Mesothelial cell of epicardium (in vitro differentiated cells): ENCODE measurements at regions not wholly inside any gene's neighbourhood (a gene's known extent, or its start where the extent isn't known, plus 50 kb on each side); places are given as distances from the start of the nearest gene placed in this dataset.

ENCODE experiments used
- DNase-seq, 2 experiments: peaks; one replicate each; pipeline ENCODE4 v3.0.0; 2021; ENCODE audit warnings: low spot score in 2 of 2; ENCODE audit not compliant: unreplicated experiment in 2 of 2
- H3K27ac Mint-ChIP-seq: 2 replicates; pipeline ENCODE4 v1.8.0; 2021; ENCODE audit warnings: mixed read lengths
- H3K27me3 Mint-ChIP-seq: 2 replicates; pipeline ENCODE4 v1.8.0; 2021; ENCODE audit warnings: low read depth, mixed read lengths
- H3K36me3 Mint-ChIP-seq: 2 replicates; pipeline ENCODE4 v1.8.0; 2021; ENCODE audit warnings: mixed read lengths
- H3K4me1 Mint-ChIP-seq: 2 replicates; pipeline ENCODE4 v1.8.0; 2021; ENCODE audit warnings: mixed read lengths
- H3K4me3 Mint-ChIP-seq: 2 replicates; pipeline ENCODE4 v1.8.0; 2021; ENCODE audit warnings: mild to moderate bottlenecking, moderate library complexity, mixed read lengths
- H3K9me3 Mint-ChIP-seq: 2 replicates; pipeline ENCODE4 v1.8.0; 2021; ENCODE audit warnings: mixed read lengths
- CTCF ChIP-seq: fragments of 200-600 bp; sonication (generic); IDR thresholded peaks from one replicate; pipeline ENCODE4 v1.5.0; 2021; ENCODE audit warnings: antibody characterized with exemption; ENCODE audit not compliant: unreplicated experiment

- H3K4me3 Mint-ChIP-seq = no peak overlapping the region
- H3K27me3 Mint-ChIP-seq = no peaks in the 10 kb centered on the region
- H3K4me1 Mint-ChIP-seq = no peaks in the 10 kb centered on the region
- peaks cover 4% of the 10 kb centered on the region for H3K9me3 Mint-ChIP-seq
- no peaks in the 10 kb centered on the region for H3K36me3 Mint-ChIP-seq
- H3K27ac Mint-ChIP-seq = no peak overlapping the region
- DNase-seq = no peak
- TF ChIP-seq CTCF = no peak
These were observed 124.4 kb upstream of the KLHL29 start for GRCh38 chr2:23260621-23261020.

GRCh38 chr2:23268467-23269263, 116.3 kb upstream of the KLHL29 start:
- no peaks in the 10 kb centered on the region for H3K27me3 Mint-ChIP-seq
- peaks cover 12% of the 10 kb centered on the region for H3K4me1 Mint-ChIP-seq
- no peak overlapping the region for H3K4me3 Mint-ChIP-seq
- DNase-seq = no peak
- H3K27ac Mint-ChIP-seq = peak overlapping the region; percentile 43
- H3K9me3 Mint-ChIP-seq = peaks cover 18% of the 10 kb centered on the region
- TF ChIP-seq CTCF = no peak
- H3K36me3 Mint-ChIP-seq = peaks cover 2% of the 10 kb centered on the region

- Mint-ChIP-seq H3K4me1 (peaks cover 12% of the 10 kb centered on the region), H3K36me3 (peaks cover 2% of the 10 kb centered on the region), H3K27me3 (no peaks in the 10 kb centered on the region), H3K4me3 (no peak overlapping the region), H3K27ac (peak overlapping the region; percentile 28), H3K9me3 (peaks cover 18% of the 10 kb centered on the region)
- no peak for DNase-seq
- no peak for TF ChIP-seq CTCF
These were observed 115.2 kb upstream of the KLHL29 start for GRCh38 chr2:23269747-23270146.

- peaks cover 2% of the 10 kb centered on the region for H3K36me3 Mint-ChIP-seq
- H3K27me3 Mint-ChIP-seq = no peaks in the 10 kb centered on the region
- H3K4me1 Mint-ChIP-seq = peaks cover 12% of the 10 kb centered on the region
- H3K27ac Mint-ChIP-seq = no peak overlapping the region
- DNase-seq = no peak
- no peak overlapping the region for H3K4me3 Mint-ChIP-seq
- no peak for TF ChIP-seq CTCF
- peaks cover 18% of the 10 kb centered on the region for H3K9me3 Mint-ChIP-seq
These were observed 114.2 kb upstream of the KLHL29 start for GRCh38 chr2:23270810-23271209.

GRCh38 chr2:23271230-23271629, 113.7 kb upstream of the KLHL29 start:
- Mint-ChIP-seq H3K27ac (no peak overlapping the region), H3K9me3 (peaks cover 18% of the 10 kb centered on the region), H3K27me3 (no peaks in the 10 kb centered on the region), H3K36me3 (peaks cover 2% of the 10 kb centered on the region), H3K4me3 (no peak overlapping the region), H3K4me1 (peaks cover 13% of the 10 kb centered on the region)
- DNase-seq = no peak
- TF ChIP-seq CTCF = no peak
